DND-41 (cell line): ENCODE measurements at regions not wholly inside any gene's neighbourhood (a gene's known extent, or its start where the extent isn't known, plus 50 kb on each side); places are given as distances from the start of the nearest gene placed in this dataset.

Experiments used
- CTCF ChIP-seq: IDR thresholded peaks from 2 replicates; pipeline ENCODE4 v1.5.1; 2012; ENCODE audit warnings: borderline replicate concordance, low read length, moderate library complexity, mild to moderate bottlenecking; ENCODE audit not compliant: poor library complexity, severe bottlenecking; ENCODE audit errors: extremely low read depth
- EZH2 ChIP-seq: IDR thresholded peaks from 3 replicates; pipeline ENCODE4 v1.6.1; 2012; ENCODE audit warnings: borderline replicate concordance, low read depth, mild to moderate bottlenecking, moderate library complexity, low read length, inconsistent platforms; ENCODE audit not compliant: severe bottlenecking

- TF ChIP-seq CTCF (no peak), EZH2 (no peak)
Measured at GRCh38 chr10:63723320-63723719, 202.1 kb downstream of the REEP3 start.
